Neural cell (in vitro differentiated cells): ENCODE measurements at regions not wholly inside any gene's neighbourhood (a gene's known extent, or its start where the extent isn't known, plus 50 kb on each side); places are given as distances from the start of the nearest gene placed in this dataset.

Source experiments
- H2AFZ ChIP-seq: fragments of 200-600, 300-800 bp; sonication (generic), shearing (Covaris generic); 2 replicates; pipeline ENCODE4 v1.6.0; 2014; ENCODE audit warnings: low read depth, mild to moderate bottlenecking, antibody characterized with exemption, low read length, moderate library complexity
- H3F3A ChIP-seq: fragments of 200-600 bp; shearing (Covaris generic); 2 replicates; pipeline ENCODE4 v1.6.1; 2016; ENCODE audit warnings: mild to moderate bottlenecking, moderate library complexity, mixed read lengths, antibody characterized with exemption, low read length; ENCODE audit not compliant: insufficient read depth, poor library complexity, severe bottlenecking
- H3K27ac ChIP-seq: fragments of 200-600, 300-800 bp; sonication (generic), shearing (Covaris generic); 2 replicates; pipeline ENCODE4 v1.5.1; 2014; ENCODE audit warnings: mild to moderate bottlenecking, low read length, moderate library complexity
- H3K27me3 ChIP-seq: fragments of 300-800, 200-600 bp; sonication (generic), shearing (Covaris generic); 2 replicates; pipeline ENCODE4 v1.6.0; 2014; ENCODE audit warnings: mild to moderate bottlenecking, low read depth, low read length, moderate library complexity; ENCODE audit not compliant: insufficient read depth
- H3K36me3 ChIP-seq: fragments of 300-800, 200-600 bp; sonication (generic), shearing (Covaris generic); 2 replicates; pipeline ENCODE4 v1.5.1; 2014; ENCODE audit warnings: mild to moderate bottlenecking, antibody characterized with exemption, low read length, moderate library complexity; ENCODE audit not compliant: insufficient read depth
- H3K4me2 ChIP-seq: fragments of 300-800, 200-600 bp; sonication (generic), shearing (Covaris generic); 2 replicates; pipeline ENCODE4 v1.6.0; 2014; ENCODE audit warnings: mild to moderate bottlenecking, low read length
- H3K4me3 ChIP-seq: fragments of 300-800, 200-600 bp; sonication (generic), shearing (Covaris generic); 2 replicates; pipeline ENCODE4 v1.5.1; 2014; ENCODE audit warnings: mild to moderate bottlenecking, low read length, moderate library complexity
- H3K79me2 ChIP-seq: fragments of 200-600 bp; shearing (Covaris generic); replicated peaks from 2 replicates; pipeline ENCODE4 v1.6.0; 2014; ENCODE audit warnings: mild to moderate bottlenecking, low read length, moderate library complexity; ENCODE audit not compliant: insufficient read depth
- H3K9ac ChIP-seq: fragments of 300-800, 200-600 bp; sonication (generic), shearing (Covaris generic); 2 replicates; pipeline ENCODE4 v1.6.1; 2016; ENCODE audit warnings: mild to moderate bottlenecking, low read length, mixed read lengths
- H3K9me2 ChIP-seq: fragments of 200-600 bp; shearing (Covaris generic); 2 replicates; pipeline ENCODE4 v1.6.1; 2016; ENCODE audit warnings: mild to moderate bottlenecking, low read length, mixed read lengths; ENCODE audit not compliant: insufficient read depth
- H3K9me3 ChIP-seq: fragments of 200-600, 300-800 bp; sonication (generic), shearing (Covaris generic); 2 replicates; pipeline ENCODE4 v1.6.1; 2016; ENCODE audit warnings: mild to moderate bottlenecking, mixed run types, low read length, moderate library complexity, mixed read lengths
- H4K20me1 ChIP-seq: fragments of 200-600 bp; shearing (Covaris generic); 2 replicates; pipeline ENCODE4 v1.6.1; 2016; ENCODE audit warnings: mild to moderate bottlenecking, mixed run types; ENCODE audit not compliant: insufficient read depth
- EP300 ChIP-seq: fragments of 450-650 bp; conservative IDR thresholded peaks from 2 replicates; pipeline ENCODE4 v1.6.1; 2014; ENCODE audit warnings: antibody characterized with exemption, mild to moderate bottlenecking, moderate library complexity; ENCODE audit not compliant: poor library complexity, severe bottlenecking
- EZH2 ChIP-seq: fragments of 200-600, 300-800 bp; shearing (Covaris generic), sonication (generic); IDR thresholded peaks from 2 replicates; pipeline ENCODE4 v1.6.1; 2014; ENCODE audit warnings: antibody characterized with exemption, low read length, borderline replicate concordance, mild to moderate bottlenecking; ENCODE audit not compliant: insufficient read depth, poor library complexity, severe bottlenecking
- MXI1 ChIP-seq: fragments of 450-650 bp; conservative IDR thresholded peaks from 2 replicates; pipeline ENCODE4 v1.6.1; 2014; ENCODE audit warnings: antibody characterized with exemption, mild to moderate bottlenecking; ENCODE audit not compliant: poor library complexity, severe bottlenecking
- POLR2AphosphoS5 ChIP-seq: IDR thresholded peaks from 2 replicates; pipeline ENCODE4 v1.6.1; 2012
- RAD21 ChIP-seq: fragments of 450-650 bp; conservative IDR thresholded peaks from 2 replicates; pipeline ENCODE4 v1.6.1; 2014; ENCODE audit warnings: antibody characterized with exemption, mild to moderate bottlenecking, moderate library complexity
- SMC3 ChIP-seq: fragments of 450-650 bp; conservative IDR thresholded peaks from 2 replicates; pipeline ENCODE4 v1.6.1; 2014; ENCODE audit warnings: antibody characterized with exemption, mild to moderate bottlenecking, moderate library complexity; ENCODE audit not compliant: poor library complexity
- TAF1 ChIP-seq: IDR thresholded peaks from 2 replicates; pipeline ENCODE4 v1.6.1; 2012; ENCODE audit warnings: low read depth
- TF ChIP-seq, protein P1 (sequence below): IDR thresholded peaks from 2 replicates; pipeline ENCODE4 v1.6.1; 2012; ENCODE audit warnings: borderline replicate concordance
- TF ChIP-seq, protein P2 (sequence below): fragments of 450-650 bp; IDR thresholded peaks from 2 replicates; pipeline ENCODE4 v1.5.1; 2014; ENCODE audit warnings: antibody characterized with exemption, mild to moderate bottlenecking, moderate library complexity; ENCODE audit not compliant: poor library complexity, severe bottlenecking

GRCh38 chr9:602716-603115, 238.8 kb upstream of the DMRT1 start:
- no peak overlapping the region for H3K27ac ChIP-seq
- H3F3A ChIP-seq, result no peaks in the 10 kb centered on the region
- no peak overlapping the region for H3K9ac ChIP-seq
- no peaks in the 10 kb centered on the region for H3K9me3 ChIP-seq
- no peak overlapping the region for H2AFZ ChIP-seq
- no peaks in the 10 kb centered on the region for H3K79me2 ChIP-seq
- H3K27me3 ChIP-seq, result no peaks in the 10 kb centered on the region
- no peak overlapping the region for H3K4me3 ChIP-seq
- no peak overlapping the region for H3K4me2 ChIP-seq
- H3K36me3 ChIP-seq, result no peaks in the 10 kb centered on the region
- no peaks in the 10 kb centered on the region for H4K20me1 ChIP-seq
- H3K9me2 ChIP-seq, result no peaks in the 10 kb centered on the region
- no peak for TF ChIP-seq MXI1
- no peak for TF ChIP-seq SMC3
- TF ChIP-seq EP300, result no peak
- TF ChIP-seq, protein P1, sequence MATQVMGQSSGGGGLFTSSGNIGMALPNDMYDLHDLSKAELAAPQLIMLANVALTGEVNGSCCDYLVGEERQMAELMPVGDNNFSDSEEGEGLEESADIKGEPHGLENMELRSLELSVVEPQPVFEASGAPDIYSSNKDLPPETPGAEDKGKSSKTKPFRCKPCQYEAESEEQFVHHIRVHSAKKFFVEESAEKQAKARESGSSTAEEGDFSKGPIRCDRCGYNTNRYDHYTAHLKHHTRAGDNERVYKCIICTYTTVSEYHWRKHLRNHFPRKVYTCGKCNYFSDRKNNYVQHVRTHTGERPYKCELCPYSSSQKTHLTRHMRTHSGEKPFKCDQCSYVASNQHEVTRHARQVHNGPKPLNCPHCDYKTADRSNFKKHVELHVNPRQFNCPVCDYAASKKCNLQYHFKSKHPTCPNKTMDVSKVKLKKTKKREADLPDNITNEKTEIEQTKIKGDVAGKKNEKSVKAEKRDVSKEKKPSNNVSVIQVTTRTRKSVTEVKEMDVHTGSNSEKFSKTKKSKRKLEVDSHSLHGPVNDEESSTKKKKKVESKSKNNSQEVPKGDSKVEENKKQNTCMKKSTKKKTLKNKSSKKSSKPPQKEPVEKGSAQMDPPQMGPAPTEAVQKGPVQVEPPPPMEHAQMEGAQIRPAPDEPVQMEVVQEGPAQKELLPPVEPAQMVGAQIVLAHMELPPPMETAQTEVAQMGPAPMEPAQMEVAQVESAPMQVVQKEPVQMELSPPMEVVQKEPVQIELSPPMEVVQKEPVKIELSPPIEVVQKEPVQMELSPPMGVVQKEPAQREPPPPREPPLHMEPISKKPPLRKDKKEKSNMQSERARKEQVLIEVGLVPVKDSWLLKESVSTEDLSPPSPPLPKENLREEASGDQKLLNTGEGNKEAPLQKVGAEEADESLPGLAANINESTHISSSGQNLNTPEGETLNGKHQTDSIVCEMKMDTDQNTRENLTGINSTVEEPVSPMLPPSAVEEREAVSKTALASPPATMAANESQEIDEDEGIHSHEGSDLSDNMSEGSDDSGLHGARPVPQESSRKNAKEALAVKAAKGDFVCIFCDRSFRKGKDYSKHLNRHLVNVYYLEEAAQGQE, result no peak

- Histone ChIP-seq H3K27me3 (no peaks in the 10 kb centered on the region), H3K79me2 (no peaks in the 10 kb centered on the region), H3K9me2 (no peaks in the 10 kb centered on the region), H3K36me3 (no peaks in the 10 kb centered on the region), H3K4me2 (no peak overlapping the region), H2AFZ (no peak overlapping the region), H3F3A (no peaks in the 10 kb centered on the region), H3K27ac (no peak overlapping the region), H4K20me1 (no peaks in the 10 kb centered on the region), H3K4me3 (no peak overlapping the region), H3K9ac (no peak overlapping the region), H3K9me3 (no peaks in the 10 kb centered on the region)
- TF ChIP-seq MXI1 (no peak), EP300 (no peak), TAF1 (no peak), SMC3 (no peak), POLR2AphosphoS5 (no peak), EZH2 (no peak), RAD21 (no peak)
- TF ChIP-seq, protein P1, result no peak
- TF ChIP-seq, protein P2, sequence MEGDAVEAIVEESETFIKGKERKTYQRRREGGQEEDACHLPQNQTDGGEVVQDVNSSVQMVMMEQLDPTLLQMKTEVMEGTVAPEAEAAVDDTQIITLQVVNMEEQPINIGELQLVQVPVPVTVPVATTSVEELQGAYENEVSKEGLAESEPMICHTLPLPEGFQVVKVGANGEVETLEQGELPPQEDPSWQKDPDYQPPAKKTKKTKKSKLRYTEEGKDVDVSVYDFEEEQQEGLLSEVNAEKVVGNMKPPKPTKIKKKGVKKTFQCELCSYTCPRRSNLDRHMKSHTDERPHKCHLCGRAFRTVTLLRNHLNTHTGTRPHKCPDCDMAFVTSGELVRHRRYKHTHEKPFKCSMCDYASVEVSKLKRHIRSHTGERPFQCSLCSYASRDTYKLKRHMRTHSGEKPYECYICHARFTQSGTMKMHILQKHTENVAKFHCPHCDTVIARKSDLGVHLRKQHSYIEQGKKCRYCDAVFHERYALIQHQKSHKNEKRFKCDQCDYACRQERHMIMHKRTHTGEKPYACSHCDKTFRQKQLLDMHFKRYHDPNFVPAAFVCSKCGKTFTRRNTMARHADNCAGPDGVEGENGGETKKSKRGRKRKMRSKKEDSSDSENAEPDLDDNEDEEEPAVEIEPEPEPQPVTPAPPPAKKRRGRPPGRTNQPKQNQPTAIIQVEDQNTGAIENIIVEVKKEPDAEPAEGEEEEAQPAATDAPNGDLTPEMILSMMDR, result no peak
Measured at GRCh38 chr9:603126-603525, 238.4 kb upstream of the DMRT1 start.
